Subcutaneous abdominal adipose tissue (tissue), 5 donors: ENCODE measurements at regions not wholly inside any gene's neighbourhood (a gene's known extent, or its start where the extent isn't known, plus 50 kb on each side); places are given as distances from the start of the nearest gene placed in this dataset.
"Not testable (repeated sequence)": the region's sequence is repeated elsewhere in the genome, so short reads cannot be mapped to it uniquely, and the experiment has no call there.

Experiments used
- H3K27ac ChIP-seq: one replicate; pipeline ENCODE4 v1.7.0; 2013; ENCODE audit warnings: low read depth, mild to moderate bottlenecking, inconsistent platforms, low read length, moderate library complexity
- H3K27me3 ChIP-seq, 5 donors: one replicate each; pipeline ENCODE4 v1.7.0; 2013; ENCODE audit warnings: low read length in 5 of 5, inconsistent platforms in 1 of 5; ENCODE audit not compliant: control insufficient read depth in 5 of 5, insufficient read depth in 4 of 5
- H3K36me3 ChIP-seq, 5 donors: one replicate each; pipeline ENCODE4 v1.7.0; 2013; ENCODE audit warnings: low read length in 5 of 5; ENCODE audit not compliant: control insufficient read depth in 5 of 5, insufficient read depth in 5 of 5
- H3K4me1 ChIP-seq, 5 donors: one replicate each; pipeline ENCODE4 v1.7.0; 2013; ENCODE audit warnings: low read length in 5 of 5, mild to moderate bottlenecking in 3 of 5, moderate library complexity in 1 of 5; ENCODE audit not compliant: control insufficient read depth in 5 of 5, insufficient read depth in 5 of 5
- H3K4me3 ChIP-seq, 5 donors: one replicate each; pipeline ENCODE4 v1.7.0; 2013; ENCODE audit warnings: low read length in 5 of 5, low read depth in 1 of 5
- H3K9ac ChIP-seq, 5 donors: one replicate each; pipeline ENCODE4 v1.7.0; 2013; ENCODE audit warnings: low read length in 5 of 5, mild to moderate bottlenecking in 4 of 5, moderate library complexity in 3 of 5
- H3K9me3 ChIP-seq, 5 donors: one replicate each; pipeline ENCODE4 v1.7.0; 2013; ENCODE audit warnings: low read length in 5 of 5; ENCODE audit not compliant: control insufficient read depth in 5 of 5
- donor health status: healthy.
- donor health status: healthy.
- donor health status: healthy.
- donor health status: healthy.
- donor health status: healthy.

- Histone ChIP-seq H3K27ac (no peak overlapping the region), H3K9me3 (peaks cover 0 to 4% (median 0%) of the 10 kb centered on the region in 5 donors), H3K4me3 (no peak overlapping the region), H3K27me3 (peaks cover 0 to 6% (median 2%) of the 10 kb centered on the region in 5 donors), H3K9ac (no peak overlapping the region), H3K4me1 (no peaks in the 10 kb centered on the region), H3K36me3 (no peaks in the 10 kb centered on the region)
These were observed 137.7 kb upstream of the GRIA1 start for GRCh38 chr5:153352685-153353219.

- Histone ChIP-seq H3K27me3 (peaks cover 0 to 2% (median 0%) of the 10 kb centered on the region in 5 donors), H3K9ac (no peak overlapping the region), H3K4me1 (no peaks in the 10 kb centered on the region), H3K4me3 (no peak overlapping the region), H3K36me3 (no peaks in the 10 kb centered on the region), H3K9me3 (peaks cover 0 to 4% (median 0%) of the 10 kb centered on the region in 5 donors), H3K27ac (no peak overlapping the region)
These were observed 132.9 kb upstream of the GRIA1 start for GRCh38 chr5:153357493-153358112.

GRCh38 chr5:153358315-153358976, 132.0 kb upstream of the GRIA1 start:
- Histone ChIP-seq H3K4me3 (no peak overlapping the region), H3K9ac (no peak overlapping the region), H3K4me1 (no peaks in the 10 kb centered on the region), H3K27me3 (no peaks in the 10 kb centered on the region), H3K27ac (no peak overlapping the region), H3K9me3 (peaks cover 0 to 4% (median 0%) of the 10 kb centered on the region in 5 donors), H3K36me3 (no peaks in the 10 kb centered on the region)

- Histone ChIP-seq H3K9ac (no peak overlapping the region), H3K27ac (no peak overlapping the region), H3K27me3 (no peaks in the 10 kb centered on the region), H3K4me1 (no peaks in the 10 kb centered on the region), H3K36me3 (no peaks in the 10 kb centered on the region), H3K4me3 (no peak overlapping the region), H3K9me3 (peaks cover 0 to 4% (median 0%) of the 10 kb centered on the region in 5 donors)
These were observed 129.6 kb upstream of the GRIA1 start for GRCh38 chr5:153360860-153361259.

DNA sequence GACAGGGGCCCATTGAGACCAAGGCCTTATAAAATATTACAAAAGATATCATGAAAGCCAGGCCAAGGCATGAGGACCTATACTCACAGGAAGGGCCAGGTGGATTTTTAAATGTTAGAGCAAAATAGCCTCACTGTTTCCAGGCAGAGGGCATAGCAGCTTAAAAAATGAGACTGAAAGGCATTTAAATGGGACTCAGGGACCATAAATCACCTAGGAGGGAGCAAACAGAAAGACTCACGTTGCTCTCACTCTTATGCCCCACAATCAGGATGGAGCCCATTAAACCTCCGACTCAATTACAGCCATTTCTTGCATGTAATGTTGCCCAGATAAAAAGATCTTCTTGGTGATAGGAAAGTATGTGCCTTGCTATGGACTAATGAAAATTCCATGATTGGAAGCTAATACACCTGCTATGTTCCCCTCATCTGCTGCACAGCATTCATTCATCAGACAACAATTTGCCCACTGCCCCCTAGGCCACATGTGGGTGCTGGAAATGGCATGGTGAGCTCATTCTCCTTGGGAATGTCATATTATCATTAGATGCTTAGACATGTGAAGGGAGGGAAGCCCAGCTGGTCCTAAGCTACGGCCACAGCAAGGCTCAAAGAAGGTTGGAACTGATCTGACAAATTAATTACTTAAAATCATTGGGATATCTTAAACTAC, 128.6 kb upstream of the GRIA1 start:
- H3K36me3 ChIP-seq, result no peaks in the 10 kb centered on the region
- no peak overlapping the region for H3K27ac ChIP-seq
- no peak overlapping the region for H3K9ac ChIP-seq
- H3K27me3 ChIP-seq, result no peaks in the 10 kb centered on the region
- H3K4me3 ChIP-seq, result no peak overlapping the region
- H3K4me1 ChIP-seq, result no peaks in the 10 kb centered on the region
- H3K9me3 ChIP-seq, result peaks cover 0 to 4% (median 0%) of the 10 kb centered on the region in 5 donors

DNA sequence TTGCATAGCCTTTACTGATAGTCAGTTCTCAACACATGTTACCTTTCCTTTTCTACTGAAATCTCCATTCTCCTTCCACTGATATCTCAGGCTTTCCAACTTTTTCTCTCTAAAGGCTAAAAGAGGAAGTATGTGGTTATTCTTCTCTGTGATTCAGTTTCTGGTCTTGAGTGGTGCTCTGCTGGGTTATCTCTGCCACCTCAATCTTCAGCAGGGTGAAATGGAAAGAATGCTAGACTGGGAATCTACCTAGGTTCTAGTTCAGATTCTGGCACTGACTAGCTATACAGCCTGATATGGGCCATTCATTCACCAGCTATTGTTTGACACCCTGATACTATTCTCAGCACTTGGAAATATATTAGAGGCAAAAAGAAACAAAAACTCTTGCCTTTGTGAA, 124.9 kb upstream of the GRIA1 start:
- Histone ChIP-seq H3K4me3 (no peak overlapping the region), H3K4me1 (no peaks in the 10 kb centered on the region), H3K36me3 (no peaks in the 10 kb centered on the region), H3K9ac (no peak overlapping the region), H3K9me3 (no peaks in the 10 kb centered on the region), H3K27me3 (no peaks in the 10 kb centered on the region), H3K27ac (no peak overlapping the region)

GRCh38 chr5:153367466-153367865, 123.0 kb upstream of the GRIA1 start:
- H3K27me3 ChIP-seq, result no peaks in the 10 kb centered on the region
- no peak overlapping the region for H3K4me3 ChIP-seq
- H3K9me3 ChIP-seq, result no peaks in the 10 kb centered on the region
- no peaks in the 10 kb centered on the region for H3K36me3 ChIP-seq
- no peak overlapping the region for H3K27ac ChIP-seq
- H3K9ac ChIP-seq, result no peak overlapping the region
- H3K4me1 ChIP-seq, result no peaks in the 10 kb centered on the region

DNA sequence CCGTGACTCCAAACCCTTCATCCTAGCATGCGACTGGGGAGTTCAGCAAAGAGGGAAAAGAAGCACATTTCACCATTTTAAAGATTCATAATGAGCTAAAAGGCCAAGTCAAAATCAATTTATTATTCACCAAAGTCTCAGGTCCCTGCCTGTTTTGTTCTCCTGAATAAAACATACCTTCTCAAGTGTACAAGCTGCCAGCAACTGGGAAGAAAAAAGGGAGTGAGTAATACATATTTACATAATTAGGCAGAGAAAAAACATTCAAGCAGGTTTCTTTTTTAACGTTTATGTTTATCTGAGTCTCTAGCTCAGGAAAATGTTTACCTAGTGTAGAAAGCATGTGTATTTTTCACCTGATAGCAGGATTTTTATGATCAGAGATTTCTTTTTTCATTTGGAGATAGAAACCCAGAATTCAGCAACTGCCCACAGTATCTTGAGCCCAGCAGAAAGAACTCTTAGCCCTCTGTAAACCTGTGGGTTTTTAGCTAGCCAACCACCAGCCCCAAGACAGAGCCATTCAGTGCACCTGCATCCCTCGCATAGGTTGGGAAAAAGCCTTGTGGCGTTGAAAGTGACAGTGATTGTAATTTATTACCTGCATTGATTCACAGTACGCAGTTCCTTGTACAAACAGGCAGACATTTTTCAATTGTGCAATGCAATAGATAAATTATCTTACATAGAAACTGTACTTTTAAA, 117.9 kb upstream of the GRIA1 start:
- no peak overlapping the region for H3K4me3 ChIP-seq
- H3K27me3 ChIP-seq, result no peaks in the 10 kb centered on the region
- no peak overlapping the region for H3K27ac ChIP-seq
- H3K36me3 ChIP-seq, result no peaks in the 10 kb centered on the region
- no peaks in the 10 kb centered on the region for H3K9me3 ChIP-seq
- H3K4me1 ChIP-seq, result no peaks in the 10 kb centered on the region
- H3K9ac ChIP-seq, result no peak overlapping the region

DNA sequence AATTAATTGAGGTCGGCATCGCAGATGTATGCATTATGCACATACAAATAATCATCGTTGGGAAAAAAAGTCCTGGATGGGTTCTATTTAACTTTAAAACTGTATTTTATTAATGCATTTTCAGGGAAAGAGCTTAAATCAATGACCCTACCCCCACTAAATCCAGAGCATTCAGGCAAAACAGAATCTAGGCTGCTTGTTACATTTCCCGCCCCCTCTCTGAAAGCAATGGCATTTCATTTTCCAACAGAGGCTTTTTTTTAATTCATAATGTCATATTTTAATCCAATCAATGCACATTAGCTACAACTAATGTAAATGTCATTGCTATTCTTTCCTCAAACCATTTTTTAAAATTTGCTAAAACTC, 117.4 kb upstream of the GRIA1 start:
- H3K9ac ChIP-seq, result no peak overlapping the region
- no peak overlapping the region for H3K27ac ChIP-seq
- H3K9me3 ChIP-seq, result no peaks in the 10 kb centered on the region
- no peaks in the 10 kb centered on the region for H3K27me3 ChIP-seq
- no peak overlapping the region for H3K4me3 ChIP-seq
- no peaks in the 10 kb centered on the region for H3K36me3 ChIP-seq
- H3K4me1 ChIP-seq, result no peaks in the 10 kb centered on the region

DNA sequence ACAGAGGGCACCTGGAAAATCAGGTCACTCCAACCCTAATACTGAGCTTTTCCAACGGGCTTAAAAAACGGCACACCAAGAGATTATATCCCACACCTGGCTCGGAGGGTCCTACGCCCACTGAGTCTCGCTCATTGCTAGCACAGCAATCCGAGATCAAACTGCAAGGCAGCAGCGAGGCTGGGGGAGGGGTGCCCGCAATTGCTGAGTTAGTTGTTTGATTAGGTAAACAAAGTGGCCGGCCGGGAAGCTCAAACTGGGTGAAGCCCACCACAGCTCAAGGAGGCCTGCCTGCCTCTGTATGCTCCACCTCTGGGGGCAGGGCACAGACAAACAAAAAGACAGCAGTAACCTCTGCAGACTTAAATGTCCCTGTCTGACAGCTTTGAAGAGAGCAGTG, 108.8 kb upstream of the GRIA1 start:
- not testable (repeated sequence) for H3K9me3 ChIP-seq, H3K9ac ChIP-seq, H3K4me1 ChIP-seq, H3K36me3 ChIP-seq, H3K27me3 ChIP-seq, H3K27ac ChIP-seq, H3K4me3 ChIP-seq
